Gastroesophageal sphincter (tissue), 3 donors: ENCODE measurements at regions not wholly inside any gene's neighbourhood (a gene's known extent, or its start where the extent isn't known, plus 50 kb on each side); places are given as distances from the start of the nearest gene placed in this dataset.

Experiments
- CTCF ChIP-seq, 4 experiments: fragments of 200-600 bp in 2 of 4; fragments of 450-650 bp in 2 of 4; sonication (generic) in 1 of 4; IDR thresholded peaks; one replicate each; pipeline ENCODE4 v1.5.1; 2017 to 2019; ENCODE audit warnings: antibody characterized with exemption in 4 of 4, mild to moderate bottlenecking in 2 of 4, moderate library complexity in 2 of 4
- EP300 ChIP-seq: sonication (generic); formaldehyde crosslinking; IDR thresholded peaks from one replicate; pipeline ENCODE4 v1.6.1; 2017; ENCODE audit warnings: antibody characterized with exemption, mild to moderate bottlenecking
- POLR2A ChIP-seq, 2 donors: fragments of 450-650 bp; IDR thresholded peaks; one replicate each; pipeline ENCODE4 v1.6.1; 2017; ENCODE audit warnings: antibody characterized with exemption in 2 of 2, mild to moderate bottlenecking in 2 of 2, moderate library complexity in 1 of 2
- POLR2AphosphoS5 ChIP-seq: sonication (generic); formaldehyde crosslinking; IDR thresholded peaks from one replicate; pipeline ENCODE4 v1.6.1; 2017; ENCODE audit warnings: antibody characterized with exemption

GRCh38 chr2:3044587-3045317 lies 332.9 kb downstream of the EIPR1 start:
- TF ChIP-seq POLR2AphosphoS5 (no peak), CTCF (IDR thresholded peaks at IDR 0.05) (no peak), POLR2A (IDR thresholded peaks at IDR 0.05) (no peak), EP300 (no peak)
